Lung (tissue), 11 donors: ENCODE measurements at regions not wholly inside any gene's neighbourhood (a gene's known extent, or its start where the extent isn't known, plus 50 kb on each side); places are given as distances from the start of the nearest gene placed in this dataset.

ENCODE experiments used
- ATAC-seq: fragments of 200-7000 bp; cut with Tn5 transposase; one replicate; pipeline ENCODE4 v1.9.1; 2020; ENCODE audit warnings: moderate number of reproducible peaks; ENCODE audit not compliant: insufficient read depth, low FRiP score
- DNase-seq, 3 donors: peaks; one replicate each; pipeline ENCODE4 v3.0.0-alpha.2; 2013 to 2017
- H3K27ac ChIP-seq, 2 donors: one replicate each; pipeline ENCODE4 v1.5.1; 2013; ENCODE audit warnings: mild to moderate bottlenecking in 2 of 2, moderate library complexity in 2 of 2, control low read depth in 1 of 2, inconsistent platforms in 1 of 2, low read depth in 1 of 2, low read length in 1 of 2
- H3K27me3 ChIP-seq, 3 donors: one replicate each; pipeline ENCODE4 v1.5.1; 2013; ENCODE audit warnings: low read length in 2 of 3; ENCODE audit not compliant: control insufficient read depth in 3 of 3, insufficient read depth in 3 of 3
- H3K36me3 ChIP-seq, 4 donors: one replicate each; pipeline ENCODE4 v1.5.1; 2013; ENCODE audit warnings: low read length in 4 of 4, mild to moderate bottlenecking in 1 of 4, moderate library complexity in 1 of 4; ENCODE audit not compliant: control insufficient read depth in 4 of 4, insufficient read depth in 4 of 4
- H3K4me1 ChIP-seq, 5 donors: one replicate each; pipeline ENCODE4 v1.5.1; 2013; ENCODE audit warnings: low read length in 5 of 5, mild to moderate bottlenecking in 2 of 5, moderate library complexity in 1 of 5; ENCODE audit not compliant: control insufficient read depth in 5 of 5, insufficient read depth in 5 of 5
- H3K4me3 ChIP-seq: one replicate; pipeline ENCODE4 v1.5.1; 2013; ENCODE audit warnings: mild to moderate bottlenecking, control low read depth, moderate library complexity
- H3K9ac ChIP-seq, 2 donors: one replicate each; pipeline ENCODE4 v1.5.1; 2013; ENCODE audit warnings: low read length in 2 of 2, control low read depth in 1 of 2; ENCODE audit not compliant: insufficient read depth in 1 of 2
- H3K9me3 ChIP-seq, 4 donors: one replicate each; pipeline ENCODE4 v1.5.1; 2013; ENCODE audit warnings: low read length in 3 of 4, mild to moderate bottlenecking in 1 of 4, moderate library complexity in 1 of 4; ENCODE audit not compliant: control insufficient read depth in 4 of 4, insufficient read depth in 3 of 4
- WGBS, 2 donors: extraction: QIAGEN DNeasy Blood & Tissue Kit; methylation state at CpG; one replicate each; pipeline ENCODE4 v1.1.7; 2013; 5-methylcytosine and 5-hydroxymethylcytosine counted together
- TF ChIP-seq, protein P1 (sequence below): IDR thresholded peaks from 2 replicates; pipeline ENCODE4 v1.5.1; 2012; ENCODE audit warnings: mild to moderate bottlenecking; ENCODE audit errors: control extremely low read depth, extremely low read depth
- donor health status: control.
- donor health status: control.
- donor health status: Bipolar disorder and iron deficiency.
- donor health status: healthy.
- donor health status: DM: yes; HTN: yes; CAD: no.

DNA sequence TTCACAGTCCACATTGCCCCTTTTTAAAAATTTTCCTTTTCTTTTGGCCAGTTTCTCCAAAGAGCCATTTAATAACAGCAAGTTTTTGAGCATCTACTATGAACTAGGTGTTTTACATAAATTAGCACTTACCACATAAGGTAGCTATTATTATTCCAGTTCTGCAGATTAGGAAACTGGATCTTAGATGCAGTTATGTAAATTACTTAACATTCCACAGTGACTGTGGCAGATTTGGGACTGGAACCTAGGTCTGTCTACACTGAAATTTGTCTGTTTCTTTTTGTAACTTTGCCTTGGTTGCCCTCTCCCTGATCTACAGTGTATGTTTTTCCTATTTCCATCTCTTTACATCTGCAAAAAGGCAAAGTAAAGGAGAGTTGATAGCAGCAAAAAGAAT, 164.8 kb upstream of the ATP1B1 start:
- Histone ChIP-seq H3K36me3 (no peaks in the 10 kb centered on the region), H3K27me3 (no peaks in the 10 kb centered on the region), H3K27ac (no peak overlapping the region), H3K4me1 (peaks cover 0 to 6% (median 0%) of the 10 kb centered on the region in 5 donors), H3K4me3 (no peak overlapping the region), H3K9me3 (no peaks in the 10 kb centered on the region), H3K9ac (no peak overlapping the region)
- no peak for DNase-seq
- no peak for ATAC-seq
- TF ChIP-seq, protein P1, sequence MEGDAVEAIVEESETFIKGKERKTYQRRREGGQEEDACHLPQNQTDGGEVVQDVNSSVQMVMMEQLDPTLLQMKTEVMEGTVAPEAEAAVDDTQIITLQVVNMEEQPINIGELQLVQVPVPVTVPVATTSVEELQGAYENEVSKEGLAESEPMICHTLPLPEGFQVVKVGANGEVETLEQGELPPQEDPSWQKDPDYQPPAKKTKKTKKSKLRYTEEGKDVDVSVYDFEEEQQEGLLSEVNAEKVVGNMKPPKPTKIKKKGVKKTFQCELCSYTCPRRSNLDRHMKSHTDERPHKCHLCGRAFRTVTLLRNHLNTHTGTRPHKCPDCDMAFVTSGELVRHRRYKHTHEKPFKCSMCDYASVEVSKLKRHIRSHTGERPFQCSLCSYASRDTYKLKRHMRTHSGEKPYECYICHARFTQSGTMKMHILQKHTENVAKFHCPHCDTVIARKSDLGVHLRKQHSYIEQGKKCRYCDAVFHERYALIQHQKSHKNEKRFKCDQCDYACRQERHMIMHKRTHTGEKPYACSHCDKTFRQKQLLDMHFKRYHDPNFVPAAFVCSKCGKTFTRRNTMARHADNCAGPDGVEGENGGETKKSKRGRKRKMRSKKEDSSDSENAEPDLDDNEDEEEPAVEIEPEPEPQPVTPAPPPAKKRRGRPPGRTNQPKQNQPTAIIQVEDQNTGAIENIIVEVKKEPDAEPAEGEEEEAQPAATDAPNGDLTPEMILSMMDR, result no peak

DNA sequence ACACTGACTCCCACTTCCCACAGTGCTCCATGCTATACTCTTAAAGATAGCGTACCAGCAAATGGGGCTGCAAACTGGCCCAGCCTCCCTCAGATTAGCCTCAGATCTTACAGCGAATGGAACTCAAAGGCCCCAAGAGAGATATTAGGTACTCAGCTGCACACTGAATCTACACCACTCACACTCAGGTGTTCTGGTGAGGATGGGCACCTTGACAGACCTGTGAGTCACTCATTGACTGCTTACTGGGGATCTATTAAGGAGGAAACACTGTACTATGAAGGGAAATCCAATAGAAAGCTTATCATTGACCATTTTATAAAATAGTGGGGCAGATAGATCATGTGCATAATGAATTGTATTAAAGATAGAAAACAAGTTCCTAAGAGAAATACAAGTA, 164.3 kb upstream of the ATP1B1 start:
- DNase-seq (no peak), ATAC-seq (no peak)
- Histone ChIP-seq H3K4me1 (peaks cover 0 to 6% (median 0%) of the 10 kb centered on the region in 5 donors), H3K36me3 (no peaks in the 10 kb centered on the region), H3K9ac (no peak overlapping the region), H3K9me3 (no peaks in the 10 kb centered on the region), H3K27ac (no peak overlapping the region), H3K4me3 (no peak overlapping the region), H3K27me3 (no peaks in the 10 kb centered on the region)
- WGBS, 2 donors, result 93 to 95% methylated on average over 2 of the region's 2 CpGs
- TF ChIP-seq, protein P1, result no peak

DNA sequence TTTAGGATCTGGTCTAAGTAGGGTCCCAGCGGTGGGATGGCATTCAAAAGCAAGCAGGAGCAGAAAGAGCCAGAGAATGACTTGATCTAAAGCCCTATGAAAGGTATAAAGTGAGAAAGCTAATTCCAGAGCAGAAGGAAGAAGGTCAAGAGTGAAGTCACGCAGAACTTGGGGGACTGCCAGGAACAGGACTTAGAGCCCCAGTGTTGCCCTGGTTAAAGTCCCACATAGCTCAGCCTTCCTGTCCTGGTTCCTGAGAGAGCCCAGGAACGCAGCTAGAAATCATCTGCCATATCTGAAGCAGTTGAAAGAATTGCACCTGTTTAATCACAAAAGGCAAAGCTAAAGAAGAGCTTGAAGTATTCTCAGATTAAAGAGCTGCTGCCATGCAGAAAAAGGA, 160.6 kb upstream of the ATP1B1 start:
- Histone ChIP-seq H3K4me3 (no peak overlapping the region), H3K4me1 (peaks cover 0 to 6% (median 0%) of the 10 kb centered on the region in 5 donors), H3K9me3 (no peaks in the 10 kb centered on the region), H3K36me3 (no peaks in the 10 kb centered on the region), H3K9ac (no peak overlapping the region), H3K27ac (peak overlapping the region in 1 of 2 donors; percentile 17), H3K27me3 (no peaks in the 10 kb centered on the region)
- ATAC-seq (no peak), DNase-seq (peak; percentile 19 to 56 (median 27))
- 30 to 57% methylated on average over 3 of the region's 3 CpGs for WGBS, 2 donors
- TF ChIP-seq, protein P1, result no peak

DNA sequence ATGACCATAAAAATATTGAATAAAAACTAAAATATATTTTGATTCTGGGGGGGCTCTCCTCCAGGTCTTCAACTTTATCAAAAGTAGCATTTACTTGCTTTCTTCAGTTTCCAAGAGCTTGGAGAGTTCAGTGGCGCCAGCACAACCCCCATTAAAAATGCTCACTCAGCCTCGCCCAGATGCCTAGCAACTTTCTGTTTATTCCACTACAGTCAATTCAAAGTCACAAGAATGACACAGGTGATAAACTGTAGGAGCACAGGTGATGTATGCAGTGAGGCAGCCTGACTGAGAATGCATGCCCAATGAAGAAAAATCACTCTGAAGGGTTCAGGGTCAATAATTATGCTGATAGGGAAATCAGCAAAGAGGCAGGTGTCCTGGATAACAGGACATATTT, 159.4 kb upstream of the ATP1B1 start:
- WGBS, 2 donors, result 81 to 93% methylated on average over 2 of the region's 2 CpGs
- DNase-seq, result no peak
- H3K4me3 ChIP-seq, result no peak overlapping the region
- TF ChIP-seq, protein P1, result no peak
- no peaks in the 10 kb centered on the region for H3K36me3 ChIP-seq
- ATAC-seq, result no peak
- no peaks in the 10 kb centered on the region for H3K27me3 ChIP-seq
- H3K9ac ChIP-seq, result no peak overlapping the region
- no peaks in the 10 kb centered on the region for H3K9me3 ChIP-seq
- H3K27ac ChIP-seq, result no peak overlapping the region
- peaks cover 0 to 6% (median 0%) of the 10 kb centered on the region in 5 donors for H3K4me1 ChIP-seq
